KMS-11 (cell line): ENCODE measurements at regions not wholly inside any gene's neighbourhood (a gene's known extent, or its start where the extent isn't known, plus 50 kb on each side); places are given as distances from the start of the nearest gene placed in this dataset.
A peak's percentile ranks its signal among the peaks of the same experiment; 100 is the strongest.

ENCODE experiments used
- H2AFZ ChIP-seq: fragments of 200-600 bp; sonication (generic); 2 replicates; pipeline ENCODE4 v1.6.1; 2016; ENCODE audit warnings: antibody characterized with exemption, mixed run types, low read depth
- H3K27ac ChIP-seq: fragments of 200-600 bp; sonication (generic); 2 replicates; pipeline ENCODE4 v1.6.1; 2016; ENCODE audit warnings: mild to moderate bottlenecking, mixed run types
- H3K27me3 ChIP-seq: fragments of 200-600 bp; sonication (generic); 2 replicates; pipeline ENCODE4 v1.6.1; 2017; ENCODE audit warnings: mild to moderate bottlenecking, low read depth, mixed run types, moderate library complexity; ENCODE audit not compliant: insufficient read depth
- H3K36me3 ChIP-seq: fragments of 200-600 bp; sonication (generic); 2 replicates; pipeline ENCODE4 v1.6.1; 2017; ENCODE audit warnings: mild to moderate bottlenecking, mixed run types; ENCODE audit not compliant: insufficient read depth
- H3K4me1 ChIP-seq: fragments of 200-600 bp; sonication (generic); 2 replicates; pipeline ENCODE4 v1.6.1; 2016; ENCODE audit warnings: mild to moderate bottlenecking, low read depth, mixed run types; ENCODE audit not compliant: poor library complexity, severe bottlenecking
- H3K4me2 ChIP-seq: fragments of 200-600 bp; sonication (generic); 2 replicates; pipeline ENCODE4 v1.7.0; 2016; ENCODE audit warnings: mild to moderate bottlenecking, mixed run types
- H3K4me3 ChIP-seq: fragments of 200-600 bp; sonication (generic); IDR thresholded peaks from 2 replicates; pipeline ENCODE4 v1.6.1; 2017; ENCODE audit warnings: low read depth, low read length, mixed read lengths; ENCODE audit not compliant: insufficient read depth
- H3K79me2 ChIP-seq: fragments of 200-600 bp; sonication (generic); 2 replicates; pipeline ENCODE4 v1.6.1; 2016; ENCODE audit warnings: low read depth, mixed run types; ENCODE audit not compliant: insufficient read depth
- H3K9ac ChIP-seq: fragments of 200-600 bp; sonication (generic); 2 replicates; pipeline ENCODE4 v1.6.1; 2016; ENCODE audit warnings: mild to moderate bottlenecking, mixed run types
- H4K20me1 ChIP-seq: fragments of 200-600 bp; sonication (generic); 2 replicates; pipeline ENCODE4 v1.6.1; 2016; ENCODE audit warnings: mild to moderate bottlenecking, mixed run types; ENCODE audit not compliant: insufficient read depth
- TF ChIP-seq, protein P1 (sequence below): fragments of 200-600 bp; sonication (generic); conservative IDR thresholded peaks from 2 replicates; pipeline ENCODE4 v1.6.1; 2017; ENCODE audit warnings: low read depth, mild to moderate bottlenecking, antibody characterized with exemption, low read length, moderate library complexity, mixed read lengths

DNA sequence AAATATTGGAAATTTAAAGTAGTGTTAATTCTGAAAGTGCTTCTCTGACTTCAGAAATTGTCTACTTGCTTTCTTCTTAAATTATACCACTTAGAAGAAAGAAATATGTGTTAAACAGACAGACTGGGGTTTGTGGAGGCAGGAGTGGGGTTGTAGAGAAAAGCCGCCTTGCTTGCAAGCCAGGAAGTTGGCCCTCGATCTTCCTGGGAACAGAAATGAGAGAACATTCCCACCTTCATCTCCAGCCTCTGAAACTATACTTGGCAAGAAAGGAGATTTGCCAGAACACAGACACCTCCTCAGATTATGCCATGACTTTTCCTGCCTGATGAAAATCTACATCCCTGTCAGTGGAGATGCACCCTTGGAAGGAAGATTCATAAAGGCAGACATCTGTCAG lies 171.2 kb upstream of the CHRM2 start:
- H3K4me3 ChIP-seq, result no peak overlapping the region
- H3K4me1 ChIP-seq, result peaks cover 13% of the 10 kb centered on the region
- no peaks in the 10 kb centered on the region for H3K27me3 ChIP-seq
- H3K79me2 ChIP-seq, result no peaks in the 10 kb centered on the region
- H2AFZ ChIP-seq, result no peak overlapping the region
- H4K20me1 ChIP-seq, result no peaks in the 10 kb centered on the region
- no peak overlapping the region for H3K27ac ChIP-seq
- H3K4me2 ChIP-seq, result no peak overlapping the region
- no peaks in the 10 kb centered on the region for H3K36me3 ChIP-seq
- H3K9ac ChIP-seq, result no peak overlapping the region
- TF ChIP-seq, protein P1, sequence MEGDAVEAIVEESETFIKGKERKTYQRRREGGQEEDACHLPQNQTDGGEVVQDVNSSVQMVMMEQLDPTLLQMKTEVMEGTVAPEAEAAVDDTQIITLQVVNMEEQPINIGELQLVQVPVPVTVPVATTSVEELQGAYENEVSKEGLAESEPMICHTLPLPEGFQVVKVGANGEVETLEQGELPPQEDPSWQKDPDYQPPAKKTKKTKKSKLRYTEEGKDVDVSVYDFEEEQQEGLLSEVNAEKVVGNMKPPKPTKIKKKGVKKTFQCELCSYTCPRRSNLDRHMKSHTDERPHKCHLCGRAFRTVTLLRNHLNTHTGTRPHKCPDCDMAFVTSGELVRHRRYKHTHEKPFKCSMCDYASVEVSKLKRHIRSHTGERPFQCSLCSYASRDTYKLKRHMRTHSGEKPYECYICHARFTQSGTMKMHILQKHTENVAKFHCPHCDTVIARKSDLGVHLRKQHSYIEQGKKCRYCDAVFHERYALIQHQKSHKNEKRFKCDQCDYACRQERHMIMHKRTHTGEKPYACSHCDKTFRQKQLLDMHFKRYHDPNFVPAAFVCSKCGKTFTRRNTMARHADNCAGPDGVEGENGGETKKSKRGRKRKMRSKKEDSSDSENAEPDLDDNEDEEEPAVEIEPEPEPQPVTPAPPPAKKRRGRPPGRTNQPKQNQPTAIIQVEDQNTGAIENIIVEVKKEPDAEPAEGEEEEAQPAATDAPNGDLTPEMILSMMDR, result no peak

GRCh38 chr7:136693166-136694119 lies 175.0 kb upstream of the CHRM2 start:
- no peak overlapping the region for H3K9ac ChIP-seq
- H3K79me2 ChIP-seq, result no peaks in the 10 kb centered on the region
- H3K27me3 ChIP-seq, result no peaks in the 10 kb centered on the region
- H3K36me3 ChIP-seq, result no peaks in the 10 kb centered on the region
- no peaks in the 10 kb centered on the region for H4K20me1 ChIP-seq
- TF ChIP-seq, protein P1, result no peak
- H3K27ac ChIP-seq, result peak overlapping the region; percentile 25; the same call in 1 of the 2 replicates
- H2AFZ ChIP-seq, result peak overlapping the region; percentile 16; the same call in 1 of the 2 replicates
- H3K4me1 ChIP-seq, result peaks cover 13% of the 10 kb centered on the region
- H3K4me3 ChIP-seq, result no peak overlapping the region
- H3K4me2 ChIP-seq, result peak overlapping the region; percentile 10; the same call in 1 of the 2 replicates

DNA sequence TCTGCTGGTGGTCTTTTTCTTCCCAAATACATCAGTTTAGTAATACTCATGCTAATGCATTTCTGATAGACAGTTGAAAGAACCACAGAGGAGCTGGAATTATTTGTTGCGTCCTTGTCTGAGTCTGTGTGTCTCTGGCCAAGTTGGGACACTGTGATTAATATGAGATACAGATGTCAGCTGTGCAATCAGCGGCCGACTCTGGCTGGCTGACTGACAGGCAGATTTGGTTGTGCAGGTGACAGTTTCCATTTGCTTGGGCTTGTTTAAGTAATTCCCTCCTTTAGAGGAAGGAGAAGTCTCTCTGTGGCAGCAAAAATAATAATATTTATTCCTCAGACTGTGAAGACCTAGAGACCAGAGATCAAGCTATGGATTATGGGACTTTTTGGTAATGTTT lies 176.2 kb upstream of the CHRM2 start:
- Histone ChIP-seq H2AFZ (no peak overlapping the region), H3K4me2 (no peak overlapping the region), H3K79me2 (no peaks in the 10 kb centered on the region), H3K27ac (no peak overlapping the region), H4K20me1 (no peaks in the 10 kb centered on the region), H3K27me3 (no peaks in the 10 kb centered on the region), H3K4me1 (peaks cover 13% of the 10 kb centered on the region), H3K36me3 (no peaks in the 10 kb centered on the region), H3K4me3 (no peak overlapping the region), H3K9ac (no peak overlapping the region)
- TF ChIP-seq, protein P1, result no peak

- Histone ChIP-seq H3K9ac (no peak overlapping the region), H3K4me1 (peaks cover 7% of the 10 kb centered on the region), H3K4me3 (no peak overlapping the region), H3K27me3 (no peaks in the 10 kb centered on the region), H3K27ac (no peak overlapping the region), H2AFZ (no peak overlapping the region), H3K4me2 (no peak overlapping the region), H3K79me2 (no peaks in the 10 kb centered on the region), H4K20me1 (no peaks in the 10 kb centered on the region), H3K36me3 (no peaks in the 10 kb centered on the region)
- TF ChIP-seq, protein P1, result no peak
Observed at GRCh38 chr7:136688601-136689000, 179.9 kb upstream of the CHRM2 start.
